ENCODE measurements at regions not wholly inside any gene's neighbourhood (a gene's known extent, or its start where the extent isn't known, plus 50 kb on each side); places are given as distances from the start of the nearest gene placed in this dataset.

DNA sequence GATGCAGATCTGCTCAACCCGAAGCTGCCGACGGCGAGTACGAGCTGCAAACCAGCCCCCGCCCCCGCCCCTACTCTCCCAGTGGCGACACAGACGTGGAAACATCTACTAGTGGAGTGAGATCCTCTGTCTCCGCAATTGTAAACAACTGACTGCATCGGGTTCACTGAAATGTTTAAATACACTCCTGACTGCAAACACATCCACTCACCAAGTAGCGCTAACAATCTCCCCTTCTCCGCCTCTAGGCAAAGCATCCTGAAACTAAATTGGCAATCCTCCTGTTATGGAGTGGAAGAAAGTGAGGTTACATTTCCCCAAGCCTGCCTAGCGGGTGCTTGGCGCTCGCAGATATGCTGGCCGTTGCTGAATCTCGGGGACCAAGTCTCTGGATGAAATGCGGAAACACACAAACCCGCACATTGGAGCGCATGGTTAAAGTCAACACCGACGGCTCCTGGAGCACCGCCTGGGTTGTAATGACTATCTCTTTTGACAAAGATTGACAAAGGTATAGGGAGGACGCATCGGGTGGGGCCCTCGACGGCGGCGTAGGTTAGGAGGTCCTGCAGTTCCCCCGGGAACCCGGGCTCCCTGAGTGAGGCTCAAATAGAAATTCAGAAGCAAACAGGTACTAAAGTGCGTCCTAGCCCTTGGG lies 117.0 kb upstream of the TEX13C start:
- peak overlapping the region; percentile 83 to 95 for H3K4me2 ChIP-seq (ENCODE audit: insufficient read depth in 1 of 2, low read depth in 2 of 2, low read length in 2 of 2)
- no peak overlapping the region for H4K91ac ChIP-seq (replicated peaks; ENCODE audit: insufficient read length, low read length)
- TF ChIP-seq EZH2 (IDR thresholded peaks at IDR 0.05; ENCODE audit: low read depth, low read length, severe bottlenecking) (no peak), EP300 (IDR thresholded peaks at IDR 0.05; ENCODE audit: borderline replicate concordance in 1 of 2, low read depth in 2 of 2, low read length in 2 of 2) (no peak), RNF2 (IDR thresholded peaks at IDR 0.05; ENCODE audit: borderline replicate concordance, low read depth, low read length, missing control alignments, poor library complexity, severe bottlenecking) (peak; percentile 44), TAF7 (optimal IDR thresholded peaks at IDR 0.05; ENCODE audit: borderline replicate concordance, low read depth, low read length) (no peak), ASH2L (IDR thresholded peaks at IDR 0.05; ENCODE audit: low read length) (peak; percentile 51)
- peak overlapping the region; percentile 49 to 76 (median 60) for H3K4me3 ChIP-seq (ENCODE audit: extremely low read depth in 1 of 4, insufficient read depth in 2 of 4, low read depth in 3 of 4, low read length in 4 of 4)
- H2BK12ac ChIP-seq (ENCODE audit: low read depth, low read length), result no peak overlapping the region
- POLR2A ChIA-PET (ENCODE audit: partially characterized antibody), result interaction anchor here (3.6 kb wide), 1 partner anchor 180 kb away, joined by 14 read pairs; no protein-coding TSS in a partner anchor
- no peaks in the 10 kb centered on the region for H4K20me1 ChIP-seq (replicated peaks in 1 of 2; ENCODE audit: control insufficient read depth in 1 of 2, insufficient read depth in 2 of 2, low read length in 2 of 2)
- H3K9me3 ChIP-seq (ENCODE audit: insufficient read depth in 2 of 2, low read depth in 1 of 2, low read length in 1 of 2), result no peaks in the 10 kb centered on the region
- H3K23me2 ChIP-seq (ENCODE audit: low read depth, low read length), result peaks cover 3% of the 10 kb centered on the region; the same call in 1 of the 2 replicates
- no peaks in the 10 kb centered on the region for H3K79me1 ChIP-seq (ENCODE audit: low read depth, low read length)
- CTCF ChIA-PET (ENCODE audit: partially characterized antibody), result interaction anchor here (2.0 kb wide), 1 partner anchor 71 kb away, joined by 4 read pairs; no protein-coding TSS in a partner anchor
- H3K9ac ChIP-seq (replicated peaks in 1 of 4; ENCODE audit: extremely low read depth in 1 of 4, low read depth in 3 of 4, low read length in 3 of 4), result no peak overlapping the region
- no peaks in the 10 kb centered on the region for H3K36me3 ChIP-seq (ENCODE audit: control insufficient read depth in 2 of 4, insufficient read depth in 4 of 4, low read length in 3 of 4)
- no peaks in the 10 kb centered on the region for H3K79me2 ChIP-seq (ENCODE audit: control insufficient read depth in 1 of 2, insufficient read depth in 2 of 2, low read length in 2 of 2)
- H2BK20ac ChIP-seq (ENCODE audit: low read length), result no peak overlapping the region
- H3K4ac ChIP-seq (replicated peaks; ENCODE audit: insufficient read length, low read depth, low read length), result no peak overlapping the region
- H3K23ac ChIP-seq (ENCODE audit: insufficient read length), result no peak overlapping the region
- H3K27me3 ChIP-seq (replicated peaks in 1 of 4; ENCODE audit: control insufficient read depth in 3 of 4, extremely low read depth in 1 of 4, insufficient read depth in 3 of 4, low read length in 3 of 4), result peaks cover 2 to 22% (median 11%) of the 10 kb centered on the region in 4 experiments
- no peak for FAIRE-seq
- no peak overlapping the region for H3K14ac ChIP-seq (ENCODE audit: insufficient read length)
- no peak overlapping the region for H3K56ac ChIP-seq (replicated peaks; ENCODE audit: insufficient read length, low read depth, low read length)
- H3K18ac ChIP-seq (ENCODE audit: extremely low read depth, low read length), result no peak overlapping the region
- H3K4me1 ChIP-seq (replicated peaks in 1 of 4; ENCODE audit: control insufficient read depth in 3 of 4, insufficient read depth in 4 of 4, low read length in 3 of 4), result no peaks in the 10 kb centered on the region; a peak in 1 of 7 replicates
- 2% methylated on average over 16 of the region's 33 CpGs; no CpG with 5 or more reads in 1 of the 2 experiments for WGBS, 2 experiments (ENCODE audit: extremely low coverage in 1 of 2, insufficient coverage in 1 of 2, insufficient read length in 1 of 2, insufficient replicate concordance in 2 of 2, low coverage in 1 of 2, low lambda C conversion rate in 2 of 2, missing lambda C conversion rate in 1 of 2)
- no peak overlapping the region for H2AFZ ChIP-seq (ENCODE audit: low read length)
- H2BK120ac ChIP-seq (replicated peaks; ENCODE audit: low read depth, low read length), result no peak overlapping the region
- no peak overlapping the region for H2BK15ac ChIP-seq (ENCODE audit: low read length)
- H3K27ac ChIP-seq (ENCODE audit: low read depth, low read length), result no peak overlapping the region
- H2BK5ac ChIP-seq (ENCODE audit: low read depth, low read length), result no peak overlapping the region
- DNase-seq (ENCODE audit: low read depth in 1 of 2, low spot score in 2 of 2), result peak in 1 of 2 experiments; percentile 48
- no peak overlapping the region for H4K8ac ChIP-seq (ENCODE audit: extremely low read depth, insufficient read depth, low read length)
- H2AK5ac ChIP-seq (ENCODE audit: low read depth, low read length), result no peak overlapping the region
- no peak overlapping the region for H4K5ac ChIP-seq (ENCODE audit: insufficient read length, low read depth, low read length)

Measured in H1 (cell line).